Loucy (cell line): ENCODE measurements at regions not wholly inside any gene's neighbourhood (a gene's known extent, or its start where the extent isn't known, plus 50 kb on each side); places are given as distances from the start of the nearest gene placed in this dataset.

Source experiments
- H2AFZ ChIP-seq: fragments of 200-600 bp; sonication (generic); 2 replicates; pipeline ENCODE4 v1.6.0; 2016; ENCODE audit warnings: antibody characterized with exemption, mild to moderate bottlenecking, low read length, moderate library complexity
- H3F3A ChIP-seq: fragments of 200-600 bp; 2 replicates; pipeline ENCODE4 v1.6.0; 2016; ENCODE audit warnings: antibody characterized with exemption, low read depth, mild to moderate bottlenecking
- H3K27me3 ChIP-seq: fragments of 200-600 bp; sonication (generic); 2 replicates; pipeline ENCODE4 v1.6.1; 2014; ENCODE audit warnings: low read length, mild to moderate bottlenecking; ENCODE audit not compliant: insufficient read depth, poor library complexity, severe bottlenecking
- H3K36me3 ChIP-seq: fragments of 200-600 bp; sonication (generic); 2 replicates; pipeline ENCODE4 v1.6.1; 2016; ENCODE audit warnings: low read length; ENCODE audit not compliant: insufficient read depth
- H3K4me1 ChIP-seq: fragments of 200-600 bp; sonication (generic); 2 replicates; pipeline ENCODE4 v1.5.1; 2014; ENCODE audit warnings: low read length, mild to moderate bottlenecking; ENCODE audit not compliant: insufficient read depth, poor library complexity, severe bottlenecking
- H3K4me2 ChIP-seq: fragments of 200-600 bp; sonication (generic); 2 replicates; pipeline ENCODE4 v1.6.0; 2014; ENCODE audit warnings: antibody characterized with exemption, low read length, low read depth, mild to moderate bottlenecking; ENCODE audit not compliant: poor library complexity, severe bottlenecking
- H3K4me3 ChIP-seq: fragments of 200-600 bp; sonication (generic); 2 replicates; pipeline ENCODE4 v1.5.1; 2014; ENCODE audit warnings: low read length, mild to moderate bottlenecking, mixed read lengths; ENCODE audit not compliant: poor library complexity, severe bottlenecking
- H3K79me2 ChIP-seq: fragments of 200-600 bp; sonication (generic); 2 replicates; pipeline ENCODE4 v1.6.1; 2014; ENCODE audit warnings: low read length; ENCODE audit not compliant: insufficient read depth
- H3K9ac ChIP-seq: fragments of 200-600 bp; sonication (generic); 2 replicates; pipeline ENCODE4 v1.6.0; 2014; ENCODE audit warnings: mild to moderate bottlenecking, low read depth, low read length, moderate library complexity; ENCODE audit not compliant: poor library complexity, severe bottlenecking
- H3K9me2 ChIP-seq: fragments of 200-600 bp; sonication (generic); replicated peaks from 2 replicates; pipeline ENCODE4 v1.6.1; 2016; ENCODE audit warnings: low read depth, low read length, mixed read lengths
- H3K9me3 ChIP-seq: fragments of 200-600 bp; sonication (generic); 2 replicates; pipeline ENCODE4 v1.6.1; 2014; ENCODE audit warnings: mild to moderate bottlenecking, antibody characterized with exemption, low read length, low read depth; ENCODE audit not compliant: insufficient read depth
- H4K20me1 ChIP-seq: fragments of 200-600 bp; sonication (generic); 2 replicates; pipeline ENCODE4 v1.6.0; 2014; ENCODE audit warnings: antibody characterized with exemption, low read length, mild to moderate bottlenecking; ENCODE audit not compliant: insufficient read depth, poor library complexity, severe bottlenecking
- CTCF ChIP-seq: fragments of 200-600 bp; sonication (generic); conservative IDR thresholded peaks from 2 replicates; pipeline ENCODE4 v1.5.1; 2014; ENCODE audit warnings: mild to moderate bottlenecking, antibody characterized with exemption, low read length
- EZH2phosphoT487 ChIP-seq: fragments of 200-600 bp; IDR thresholded peaks from 2 replicates; pipeline ENCODE4 v1.6.1; 2018; ENCODE audit warnings: antibody characterized with exemption, mild to moderate bottlenecking, moderate library complexity, borderline replicate concordance

DNA sequence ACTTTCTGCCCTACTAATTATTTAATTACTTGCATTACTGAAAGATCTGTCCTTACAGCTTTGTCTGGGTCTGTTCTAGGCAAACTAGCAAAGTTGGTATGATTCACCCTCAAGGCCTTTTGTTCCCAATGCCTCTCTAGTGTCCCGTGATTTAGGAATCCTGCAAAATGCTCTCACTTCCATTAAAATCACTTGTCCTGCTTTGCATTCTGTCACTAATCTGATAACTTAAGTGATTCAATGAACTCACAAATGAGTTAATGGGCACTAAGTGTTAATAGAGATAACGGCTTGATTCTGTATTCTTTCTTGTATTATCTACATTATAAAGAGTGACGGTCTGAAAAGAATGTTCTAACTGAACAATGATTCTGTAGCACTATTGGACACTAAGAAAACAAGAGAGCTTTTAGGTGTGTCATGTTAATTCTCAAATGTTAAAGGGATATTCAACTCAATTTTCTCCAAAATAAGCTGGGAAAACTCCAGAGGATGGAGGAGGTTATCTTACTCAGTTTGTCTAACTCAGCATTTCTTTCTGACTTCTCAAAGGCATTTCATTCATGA is 697.3 kb downstream of the CETN3 start:
- H3K4me1 ChIP-seq = no peaks in the 10 kb centered on the region
- H2AFZ ChIP-seq = no peak overlapping the region
- no peak overlapping the region for H3K4me3 ChIP-seq
- H3K9me3 ChIP-seq = no peaks in the 10 kb centered on the region
- H3K9me2 ChIP-seq = no peaks in the 10 kb centered on the region
- TF ChIP-seq CTCF = no peak
- TF ChIP-seq EZH2phosphoT487 = no peak
- no peaks in the 10 kb centered on the region for H3K79me2 ChIP-seq
- no peak overlapping the region for H3K9ac ChIP-seq
- H3K4me2 ChIP-seq = no peak overlapping the region
- no peaks in the 10 kb centered on the region for H3K27me3 ChIP-seq
- no peaks in the 10 kb centered on the region for H4K20me1 ChIP-seq
- no peaks in the 10 kb centered on the region for H3F3A ChIP-seq
- no peaks in the 10 kb centered on the region for H3K36me3 ChIP-seq

DNA sequence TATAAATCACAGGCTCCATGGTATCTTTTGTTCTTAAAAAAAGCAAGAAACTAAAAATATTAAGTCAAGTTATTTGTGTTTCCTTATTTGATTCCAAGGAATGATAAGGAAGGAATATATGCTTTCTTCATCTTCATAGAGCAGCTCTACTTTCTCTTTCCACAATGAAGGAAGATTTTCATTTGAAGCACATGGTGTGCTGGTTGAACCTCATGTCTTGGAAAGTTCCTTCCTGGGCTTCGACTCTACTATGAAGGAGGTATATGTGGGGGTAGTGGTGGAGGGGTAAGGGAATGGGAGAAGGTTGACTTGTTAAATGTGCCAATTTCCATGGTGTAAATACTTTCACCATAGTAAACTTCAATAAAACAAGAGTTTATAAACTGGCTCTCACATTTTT is 698.0 kb downstream of the CETN3 start:
- Histone ChIP-seq H3K4me3 (no peak overlapping the region), H3K79me2 (no peaks in the 10 kb centered on the region), H3K4me2 (no peak overlapping the region), H3K27me3 (no peaks in the 10 kb centered on the region), H3K4me1 (no peaks in the 10 kb centered on the region), H3K9me3 (no peaks in the 10 kb centered on the region), H3K36me3 (no peaks in the 10 kb centered on the region), H3K9me2 (no peaks in the 10 kb centered on the region), H3F3A (no peaks in the 10 kb centered on the region), H4K20me1 (no peaks in the 10 kb centered on the region), H2AFZ (no peak overlapping the region), H3K9ac (no peak overlapping the region)
- no peak for TF ChIP-seq EZH2phosphoT487
- no peak for TF ChIP-seq CTCF

- Histone ChIP-seq H3F3A (no peaks in the 10 kb centered on the region), H2AFZ (no peak overlapping the region), H3K4me3 (no peak overlapping the region), H3K9ac (no peak overlapping the region), H4K20me1 (no peaks in the 10 kb centered on the region), H3K4me2 (no peak overlapping the region), H3K27me3 (no peaks in the 10 kb centered on the region), H3K79me2 (no peaks in the 10 kb centered on the region), H3K9me3 (no peaks in the 10 kb centered on the region), H3K9me2 (no peaks in the 10 kb centered on the region), H3K36me3 (no peaks in the 10 kb centered on the region), H3K4me1 (no peaks in the 10 kb centered on the region)
- TF ChIP-seq CTCF = no peak
- no peak for TF ChIP-seq EZH2phosphoT487
Observed at GRCh38 chr5:89710006-89710405, 699.5 kb downstream of the CETN3 start.
